Activated CD8-positive, alpha-beta memory T cell treated with anti-CD3 and anti-CD28 coated beads, Interleukin-2, amount 50 U/mL, for 48 hours (primary cell): ENCODE measurements at regions not wholly inside any gene's neighbourhood (a gene's known extent, or its start where the extent isn't known, plus 50 kb on each side); places are given as distances from the start of the nearest gene placed in this dataset.

ENCODE experiments used
- DNase-seq: peaks from one replicate; pipeline ENCODE4 v3.0.0-alpha.2; 2020

GRCh38 chr3:164230385-164231094 is 847.8 kb downstream of the SI start:
- DNase-seq: no peak

GRCh38 chr3:164224126-164224525 is 854.2 kb downstream of the SI start:
- DNase-seq: no peak

GRCh38 chr3:164222197-164222596 is 856.1 kb downstream of the SI start:
- no peak for DNase-seq

- DNase-seq: no peak
These were observed 857.0 kb downstream of the SI start for GRCh38 chr3:164221297-164221696.

GRCh38 chr3:164209363-164209762 is 868.9 kb downstream of the SI start:
- no peak for DNase-seq

- no peak for DNase-seq
These were observed 869.5 kb downstream of the SI start for GRCh38 chr3:164208821-164209220.

GRCh38 chr3:164208048-164208447 is 870.2 kb downstream of the SI start:
- no peak for DNase-seq

GRCh38 chr3:164200053-164200823 is 878.1 kb downstream of the SI start:
- DNase-seq: no peak

GRCh38 chr3:164196477-164196876 is 881.8 kb downstream of the SI start:
- no peak for DNase-seq

- DNase-seq: no peak
These were observed 883.5 kb downstream of the SI start for GRCh38 chr3:164194842-164195241.

GRCh38 chr3:164192974-164193373 is 885.3 kb downstream of the SI start:
- DNase-seq: no peak

- no peak for DNase-seq
These were observed 887.7 kb downstream of the SI start for GRCh38 chr3:164190566-164190965.

- no peak for DNase-seq
These were observed 892.2 kb downstream of the SI start for GRCh38 chr3:164186095-164186494.

GRCh38 chr3:164179110-164179774 is 899.1 kb downstream of the SI start:
- DNase-seq: no peak

GRCh38 chr3:164174059-164174458 is 904.2 kb downstream of the SI start:
- no peak for DNase-seq

- no peak for DNase-seq
These were observed 922.9 kb downstream of the SI start for GRCh38 chr3:164155400-164155799.

- no peak for DNase-seq
These were observed 933.5 kb downstream of the SI start for GRCh38 chr3:164144824-164145223.

- no peak for DNase-seq
These were observed 945.4 kb downstream of the SI start for GRCh38 chr3:164132878-164133277.

- no peak for DNase-seq
These were observed 964.6 kb downstream of the SI start for GRCh38 chr3:164113371-164114332.

GRCh38 chr3:164096352-164096751 is 981.9 kb downstream of the SI start:
- DNase-seq: no peak

GRCh38 chr3:164095949-164096348 is 982.3 kb downstream of the SI start:
- no peak for DNase-seq

GRCh38 chr3:164095279-164095678 is 983.0 kb downstream of the SI start:
- DNase-seq: no peak

GRCh38 chr3:164094546-164094945 is 983.8 kb downstream of the SI start:
- no peak for DNase-seq
